ENCODE measurements at regions not wholly inside any gene's neighbourhood (a gene's known extent, or its start where the extent isn't known, plus 50 kb on each side); places are given as distances from the start of the nearest gene placed in this dataset.

GRCh38 chr9:3773362-3774060 is 247.7 kb upstream of the RFX3 start:
- no peak overlapping the region for H3K4me3 ChIP-seq (replicated peaks; ENCODE audit: low read depth, low read length)
- TF ChIP-seq CTCF (IDR thresholded peaks at IDR 0.05; ENCODE audit: low read depth, low read length, missing control alignments), result no peak
- no peak for DNase-seq (ENCODE audit: extremely low read depth, low read depth)

GRCh38 chr9:3769646-3770045 is 243.8 kb upstream of the RFX3 start:
- no peak overlapping the region for H3K4me3 ChIP-seq (replicated peaks; ENCODE audit: low read depth, low read length)
- TF ChIP-seq CTCF (IDR thresholded peaks at IDR 0.05; ENCODE audit: low read depth, low read length, missing control alignments), result no peak
- DNase-seq (ENCODE audit: extremely low read depth, low read depth), result no peak

GRCh38 chr9:3768712-3769457 is 243.1 kb upstream of the RFX3 start:
- no peak for DNase-seq (ENCODE audit: extremely low read depth, low read depth)
- no peak for TF ChIP-seq CTCF (IDR thresholded peaks at IDR 0.05; ENCODE audit: low read depth, low read length, missing control alignments)
- H3K4me3 ChIP-seq (replicated peaks; ENCODE audit: low read depth, low read length), result no peak overlapping the region

- no peak overlapping the region for H3K4me3 ChIP-seq (replicated peaks; ENCODE audit: low read depth, low read length)
- TF ChIP-seq CTCF (IDR thresholded peaks at IDR 0.05; ENCODE audit: low read depth, low read length, missing control alignments), result no peak
- no peak for DNase-seq (ENCODE audit: extremely low read depth, low read depth)
Measured at GRCh38 chr9:3768286-3768685, 242.5 kb upstream of the RFX3 start.

- no peak for DNase-seq (ENCODE audit: extremely low read depth, low read depth)
- no peak for TF ChIP-seq CTCF (IDR thresholded peaks at IDR 0.05; ENCODE audit: low read depth, low read length, missing control alignments)
- H3K4me3 ChIP-seq (replicated peaks; ENCODE audit: low read depth, low read length), result no peak overlapping the region
Measured at GRCh38 chr9:3762076-3762475, 236.3 kb upstream of the RFX3 start.

- TF ChIP-seq CTCF (IDR thresholded peaks at IDR 0.05; ENCODE audit: low read depth, low read length, missing control alignments), result no peak
- DNase-seq (ENCODE audit: extremely low read depth, low read depth), result no peak
- H3K4me3 ChIP-seq (replicated peaks; ENCODE audit: low read depth, low read length), result no peak overlapping the region
Measured at GRCh38 chr9:3760031-3760430, 234.2 kb upstream of the RFX3 start.
